ENCODE measurements at regions not wholly inside any gene's neighbourhood (a gene's known extent, or its start where the extent isn't known, plus 50 kb on each side); places are given as distances from the start of the nearest gene placed in this dataset.

DNA sequence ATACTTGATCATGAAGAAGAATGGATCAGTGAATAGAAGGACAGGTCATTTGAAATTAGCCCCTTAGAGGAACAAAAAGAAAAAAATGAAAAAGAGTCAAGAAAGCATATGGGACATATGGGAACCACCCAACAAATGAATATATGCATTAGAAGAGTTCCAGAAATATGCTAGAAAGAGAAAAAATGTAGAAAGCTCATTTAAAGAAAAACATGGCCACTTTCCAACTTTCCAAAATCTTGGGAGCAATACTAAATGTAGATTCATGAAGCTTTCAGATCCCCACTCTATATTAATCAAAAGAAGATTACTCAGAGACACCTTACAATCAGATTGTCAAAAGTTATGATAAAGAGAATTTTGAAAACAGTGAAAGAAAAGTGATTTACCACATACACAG is 334.8 kb upstream of the NMUR2 start:
- TF ChIP-seq TAF1 (IDR thresholded peaks at IDR 0.05; ENCODE audit: borderline replicate concordance, low read depth, low read length) (no peak), POLR2A (IDR thresholded peaks at IDR 0.05; ENCODE audit: low read depth, low read length) (no peak)
